Endodermal cell (in vitro differentiated cells): ENCODE measurements at regions not wholly inside any gene's neighbourhood (a gene's known extent, or its start where the extent isn't known, plus 50 kb on each side); places are given as distances from the start of the nearest gene placed in this dataset.
A peak's percentile ranks its signal among the peaks of the same experiment; 100 is the strongest.

ENCODE experiments used
- DNase-seq: peaks from one replicate; pipeline ENCODE4 v3.0.0-alpha.2; 2017
- H3K27ac ChIP-seq: 2 replicates; pipeline ENCODE4 v1.5.1; 2013; ENCODE audit warnings: mild to moderate bottlenecking, low read depth, low read length, moderate library complexity
- H3K27me3 ChIP-seq: 2 replicates; pipeline ENCODE4 v1.6.1; 2013; ENCODE audit warnings: mild to moderate bottlenecking, low read length, moderate library complexity; ENCODE audit not compliant: insufficient read depth, control insufficient read depth, poor library complexity, severe bottlenecking
- H3K36me3 ChIP-seq: 2 replicates; pipeline ENCODE4 v1.7.0; 2013; ENCODE audit warnings: mild to moderate bottlenecking, low read length, moderate library complexity; ENCODE audit not compliant: control insufficient read depth, insufficient read depth
- H3K4me1 ChIP-seq: one replicate; pipeline ENCODE4 v1.7.0; 2013; ENCODE audit warnings: low read length; ENCODE audit not compliant: control insufficient read depth, insufficient read depth
- H3K4me3 ChIP-seq: 2 replicates; pipeline ENCODE4 v1.5.1; 2013; ENCODE audit warnings: mild to moderate bottlenecking, low read length, moderate library complexity
- H3K9ac ChIP-seq: 2 replicates; pipeline ENCODE4 v1.6.1; 2013; ENCODE audit warnings: mild to moderate bottlenecking, low read length, moderate library complexity; ENCODE audit not compliant: poor library complexity, severe bottlenecking; ENCODE audit errors: extremely low read depth
- H3K9me3 ChIP-seq: 2 replicates; pipeline ENCODE4 v1.6.1; 2013; ENCODE audit warnings: mild to moderate bottlenecking, low read length, moderate library complexity; ENCODE audit not compliant: control insufficient read depth
- H3K27ac Mint-ChIP-seq: 2 replicates; pipeline ENCODE4 v1.8.0; 2020; ENCODE audit warnings: mixed read lengths
- H3K27me3 Mint-ChIP-seq: 2 replicates; pipeline ENCODE4 v1.8.0; 2021; ENCODE audit warnings: mild to moderate bottlenecking, mixed read lengths; ENCODE audit not compliant: insufficient read depth
- H3K36me3 Mint-ChIP-seq: 2 replicates; pipeline ENCODE4 v1.8.0; 2020; ENCODE audit warnings: low read depth, mixed read lengths
- H3K4me1 Mint-ChIP-seq: 2 replicates; pipeline ENCODE4 v1.8.0; 2020; ENCODE audit warnings: mixed read lengths
- H3K4me3 Mint-ChIP-seq: 2 replicates; pipeline ENCODE4 v1.8.0; 2020; ENCODE audit warnings: mild to moderate bottlenecking, moderate library complexity, mixed read lengths
- H3K9me3 Mint-ChIP-seq: 2 replicates; pipeline ENCODE4 v1.8.0; 2020; ENCODE audit warnings: mild to moderate bottlenecking, mixed read lengths
- WGBS, 2 experiments: methylation state at CpG; one replicate each; pipeline versions ENCODE4 v1.1.5 to v1.1.7; 2013; ENCODE audit warnings: missing lambda C conversion rate in 2 of 2, mixed read lengths in 1 of 2; ENCODE audit not compliant: insufficient coverage in 1 of 2, insufficient read length in 1 of 2; 5-methylcytosine and 5-hydroxymethylcytosine counted together
- TF ChIP-seq, protein P1 (sequence below): fragments of 200-600 bp; sonication (generic); conservative IDR thresholded peaks from 2 replicates; pipeline ENCODE4 v1.5.0; 2021; ENCODE audit warnings: antibody characterized with exemption, mild to moderate bottlenecking

DNA sequence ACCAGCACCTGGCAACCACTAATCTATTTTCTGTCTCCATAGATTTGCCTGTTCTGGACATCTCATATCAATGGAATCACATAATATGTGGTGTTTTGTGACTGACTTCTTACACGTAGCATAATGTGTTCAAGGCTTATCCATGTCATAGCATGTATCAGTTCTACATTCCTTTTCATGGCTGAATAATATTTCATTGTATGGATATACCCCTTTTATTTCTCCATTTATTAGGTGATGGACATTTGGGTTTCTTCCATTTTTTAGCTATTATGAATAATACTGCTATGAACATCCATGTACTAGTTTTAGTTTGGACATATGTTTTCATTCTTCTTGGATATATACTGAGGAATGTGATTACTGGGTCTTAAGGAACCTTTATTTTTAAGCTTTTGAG, 78.0 kb upstream of the OLIG2 start:
- Histone ChIP-seq H3K27ac (no peak overlapping the region), H3K4me1 (peaks cover 3% of the 10 kb centered on the region), H3K9ac (no peak overlapping the region), H3K36me3 (no peaks in the 10 kb centered on the region), H3K4me3 (no peak overlapping the region), H3K9me3 (no peaks in the 10 kb centered on the region), H3K27me3 (no peaks in the 10 kb centered on the region)
- Mint-ChIP-seq H3K9me3 (no peaks in the 10 kb centered on the region), H3K27me3 (peaks cover 3% of the 10 kb centered on the region), H3K4me1 (peaks cover 6% of the 10 kb centered on the region), H3K27ac (no peak overlapping the region), H3K36me3 (no peaks in the 10 kb centered on the region), H3K4me3 (no peak overlapping the region)
- no peak for DNase-seq
- no CpG with 5 or more reads among the region's 1 CpG for WGBS, 2 experiments
- TF ChIP-seq, protein P1, sequence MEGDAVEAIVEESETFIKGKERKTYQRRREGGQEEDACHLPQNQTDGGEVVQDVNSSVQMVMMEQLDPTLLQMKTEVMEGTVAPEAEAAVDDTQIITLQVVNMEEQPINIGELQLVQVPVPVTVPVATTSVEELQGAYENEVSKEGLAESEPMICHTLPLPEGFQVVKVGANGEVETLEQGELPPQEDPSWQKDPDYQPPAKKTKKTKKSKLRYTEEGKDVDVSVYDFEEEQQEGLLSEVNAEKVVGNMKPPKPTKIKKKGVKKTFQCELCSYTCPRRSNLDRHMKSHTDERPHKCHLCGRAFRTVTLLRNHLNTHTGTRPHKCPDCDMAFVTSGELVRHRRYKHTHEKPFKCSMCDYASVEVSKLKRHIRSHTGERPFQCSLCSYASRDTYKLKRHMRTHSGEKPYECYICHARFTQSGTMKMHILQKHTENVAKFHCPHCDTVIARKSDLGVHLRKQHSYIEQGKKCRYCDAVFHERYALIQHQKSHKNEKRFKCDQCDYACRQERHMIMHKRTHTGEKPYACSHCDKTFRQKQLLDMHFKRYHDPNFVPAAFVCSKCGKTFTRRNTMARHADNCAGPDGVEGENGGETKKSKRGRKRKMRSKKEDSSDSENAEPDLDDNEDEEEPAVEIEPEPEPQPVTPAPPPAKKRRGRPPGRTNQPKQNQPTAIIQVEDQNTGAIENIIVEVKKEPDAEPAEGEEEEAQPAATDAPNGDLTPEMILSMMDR: no peak

DNA sequence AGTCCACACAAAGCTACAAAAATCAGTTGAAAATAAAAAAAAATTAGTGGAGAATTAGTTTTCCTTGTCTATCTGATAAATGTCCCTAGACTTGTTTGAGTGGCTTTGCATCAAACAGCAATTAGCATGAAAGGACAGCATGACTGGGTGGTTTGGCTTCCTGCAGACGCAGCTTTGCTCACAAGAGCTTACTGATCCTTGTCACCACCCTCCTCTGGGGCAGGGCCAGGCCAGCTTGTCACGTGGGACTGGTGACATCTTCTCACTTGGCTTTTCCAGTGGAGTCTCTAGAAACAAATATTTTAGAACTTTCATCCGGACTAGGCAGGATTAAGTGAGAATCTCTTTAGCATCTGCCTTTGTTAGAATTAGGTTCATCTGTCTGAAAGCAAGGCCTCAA, 76.0 kb upstream of the OLIG2 start:
- peaks cover 10% of the 10 kb centered on the region for H3K4me1 Mint-ChIP-seq
- Histone ChIP-seq H3K27me3 (no peaks in the 10 kb centered on the region), H3K36me3 (no peaks in the 10 kb centered on the region), H3K4me1 (peaks cover 3% of the 10 kb centered on the region), H3K27ac (no peak overlapping the region), H3K4me3 (no peak overlapping the region), H3K9ac (no peak overlapping the region), H3K9me3 (no peaks in the 10 kb centered on the region)
- no peak for DNase-seq
- WGBS, 2 experiments: 52 to 90% methylated on average over 2 to 3 of the region's 3 CpGs
- no peaks in the 10 kb centered on the region for H3K36me3 Mint-ChIP-seq
- H3K4me3 Mint-ChIP-seq: no peak overlapping the region
- no peak overlapping the region for H3K27ac Mint-ChIP-seq
- TF ChIP-seq, protein P1: no peak
- peaks cover 3% of the 10 kb centered on the region for H3K27me3 Mint-ChIP-seq
- no peaks in the 10 kb centered on the region for H3K9me3 Mint-ChIP-seq

DNA sequence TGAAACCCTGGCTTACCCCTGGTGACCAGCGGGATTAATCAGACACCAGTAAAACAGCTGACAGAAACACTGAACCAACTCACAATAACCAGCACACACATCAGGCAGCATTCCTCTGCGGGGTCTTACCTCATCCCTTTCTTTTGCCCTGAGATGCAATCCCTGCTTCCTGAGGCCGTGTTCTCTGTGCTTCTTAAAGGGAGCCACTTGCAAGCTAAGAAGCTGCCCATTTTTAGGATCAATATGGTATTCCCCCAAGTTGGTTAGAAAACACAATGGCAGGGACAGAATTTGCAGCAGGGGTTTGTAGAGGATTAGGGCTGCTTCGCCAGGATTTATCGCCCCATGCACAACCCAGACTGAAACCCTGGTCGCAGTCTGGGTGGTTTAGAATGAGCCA, 74.7 kb upstream of the OLIG2 start:
- Histone ChIP-seq H3K9ac (no peak overlapping the region), H3K36me3 (no peaks in the 10 kb centered on the region), H3K27ac (no peak overlapping the region), H3K4me1 (peaks cover 3% of the 10 kb centered on the region), H3K4me3 (no peak overlapping the region), H3K27me3 (no peaks in the 10 kb centered on the region), H3K9me3 (no peaks in the 10 kb centered on the region)
- peak; percentile 40 for DNase-seq
- no peak overlapping the region for H3K27ac Mint-ChIP-seq
- WGBS, 2 experiments: 62 to 63% methylated on average over 4 to 6 of the region's 6 CpGs
- no peaks in the 10 kb centered on the region for H3K9me3 Mint-ChIP-seq
- no peak overlapping the region for H3K4me3 Mint-ChIP-seq
- peaks cover 10% of the 10 kb centered on the region for H3K4me1 Mint-ChIP-seq
- H3K27me3 Mint-ChIP-seq: peaks cover 3% of the 10 kb centered on the region
- TF ChIP-seq, protein P1: no peak
- no peaks in the 10 kb centered on the region for H3K36me3 Mint-ChIP-seq
